SK-N-SH treated with all-trans-retinoic acid at 6 μM for 48 hours (cell line): ENCODE measurements at regions not wholly inside any gene's neighbourhood (a gene's known extent, or its start where the extent isn't known, plus 50 kb on each side); places are given as distances from the start of the nearest gene placed in this dataset.

Experiments
- ARNTL ChIP-seq: fragments of 450-650 bp; formaldehyde crosslinking; IDR thresholded peaks from 2 replicates; pipeline ENCODE4 v1.5.0; 2020; ENCODE audit warnings: low read depth, mild to moderate bottlenecking, moderate library complexity, borderline replicate concordance
- CREB5 ChIP-seq: fragments of 250-450 bp; sonication (Bioruptor Pico); IDR thresholded peaks from 2 replicates; pipeline ENCODE4 v1.5.1; 2020; ENCODE audit warnings: low read depth, mild to moderate bottlenecking, moderate library complexity
- GLIS3 ChIP-seq: fragments of 250-450 bp; sonication (Bioruptor Pico); IDR thresholded peaks from 2 replicates; pipeline ENCODE4 v1.5.0; 2020; ENCODE audit warnings: mild to moderate bottlenecking, moderate library complexity
- ZNF565 ChIP-seq: fragments of 450-650 bp; formaldehyde crosslinking; conservative IDR thresholded peaks from 2 replicates; pipeline ENCODE4 v1.5.0; 2020; ENCODE audit warnings: low read depth, mild to moderate bottlenecking, moderate library complexity
- ZNF8 ChIP-seq: fragments of 450-650 bp; formaldehyde crosslinking; IDR thresholded peaks from 2 replicates; pipeline ENCODE4 v1.5.0; 2020; ENCODE audit warnings: mild to moderate bottlenecking, moderate library complexity

- no peak for TF ChIP-seq ZNF565 (CRISPR knock-in tag)
- no peak for TF ChIP-seq ARNTL
- TF ChIP-seq CREB5 = no peak
- TF ChIP-seq GLIS3 = no peak
- TF ChIP-seq ZNF8 (CRISPR knock-in tag) = no peak
These were observed 372.3 kb upstream of the IRX2 start for GRCh38 chr5:3123763-3124157.
